Amniotic stem cell (primary cell): ENCODE measurements at regions not wholly inside any gene's neighbourhood (a gene's known extent, or its start where the extent isn't known, plus 50 kb on each side); places are given as distances from the start of the nearest gene placed in this dataset.

ENCODE experiments used
- DNase-seq: peaks from one replicate; lab custom pipeline; 2025; lab: John Stamatoyannopoulos, UW

DNA sequence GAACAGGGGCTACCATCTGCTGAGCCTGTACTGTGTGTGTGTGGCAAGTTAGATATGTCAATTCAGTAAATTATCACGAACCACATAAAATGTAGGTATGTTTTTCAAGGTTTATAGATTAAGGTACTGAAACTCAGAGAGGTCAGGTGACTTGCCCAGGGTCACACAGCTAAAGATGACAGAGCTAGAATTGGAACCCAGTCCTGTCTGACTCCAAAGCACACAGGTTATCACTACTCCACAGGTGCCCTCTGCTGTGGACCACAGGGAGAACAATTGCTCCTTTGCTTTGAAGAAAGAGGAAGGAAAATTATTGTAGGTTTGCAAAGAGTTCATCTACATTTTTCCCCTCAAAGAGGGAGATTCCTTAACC lies 229.7 kb upstream of the AGAP1 start:
- DNase-seq, result no peak

GRCh38 chr2:235264512-235264911 lies 229.3 kb upstream of the AGAP1 start:
- no peak for DNase-seq

GRCh38 chr2:235265348-235265965 lies 228.4 kb upstream of the AGAP1 start:
- DNase-seq, result no peak

DNA sequence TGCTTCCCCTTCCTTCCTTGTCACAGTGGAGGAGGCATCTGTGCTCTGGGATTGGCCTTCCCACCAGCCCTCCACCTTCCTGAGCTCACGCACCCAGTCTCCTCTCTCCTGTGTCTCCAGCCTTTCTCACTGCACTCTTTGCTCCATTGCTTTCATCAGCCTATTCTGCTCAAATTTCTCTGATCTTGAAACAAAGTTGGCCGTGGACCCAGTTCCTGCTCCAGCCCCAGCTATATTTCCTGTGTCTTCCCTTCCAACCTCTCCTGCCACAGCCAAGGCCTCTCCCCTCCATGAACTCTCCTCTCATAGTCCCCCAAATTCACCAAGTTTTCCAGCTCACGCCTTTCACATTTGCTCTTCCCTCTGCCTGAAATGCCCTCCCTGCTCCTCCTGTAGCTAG lies 226.6 kb upstream of the AGAP1 start:
- DNase-seq, result no peak

DNA sequence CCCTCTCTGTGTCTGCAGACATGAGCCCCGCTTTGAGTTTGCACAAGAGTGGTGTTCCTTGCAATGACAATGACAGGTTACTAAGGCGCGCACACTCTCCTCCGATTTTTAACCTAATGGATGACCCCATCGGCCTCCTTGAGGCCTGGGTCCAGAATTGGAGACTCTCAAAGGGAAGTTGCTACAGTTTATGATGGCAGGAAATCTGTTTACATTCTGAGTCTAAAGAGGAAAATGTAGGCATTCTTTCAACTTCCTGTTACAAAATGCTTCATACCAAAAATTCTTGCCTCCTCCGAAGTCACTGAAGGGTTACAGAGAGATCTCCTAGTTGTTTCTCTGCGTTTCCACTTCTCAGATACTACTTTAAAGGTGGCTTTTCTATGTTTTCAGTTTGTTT lies 225.3 kb upstream of the AGAP1 start:
- no peak for DNase-seq

GRCh38 chr2:235270291-235270690 lies 223.6 kb upstream of the AGAP1 start:
- no peak for DNase-seq

- DNase-seq, result no peak
Measured at GRCh38 chr2:235270956-235271355, 222.9 kb upstream of the AGAP1 start.

DNA sequence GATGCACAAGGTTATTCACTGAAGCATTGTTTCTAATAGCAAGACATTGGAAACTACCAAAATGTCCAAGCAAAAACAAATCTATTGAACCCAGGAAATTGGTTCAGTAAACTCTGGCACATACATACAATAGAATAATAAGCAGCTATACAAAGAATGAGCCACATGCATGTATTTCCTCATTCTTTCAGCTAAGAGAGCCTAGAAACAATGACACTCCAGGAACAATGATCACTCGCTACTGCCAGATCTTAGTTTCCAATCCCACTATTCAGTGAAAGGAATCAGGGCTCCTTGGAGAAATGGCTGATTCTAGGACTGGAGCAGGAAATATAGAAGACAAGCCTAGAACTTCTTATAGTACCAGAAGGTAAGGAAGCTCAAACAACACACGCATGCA lies 221.9 kb upstream of the AGAP1 start:
- no peak for DNase-seq

- DNase-seq, result no peak
Measured at GRCh38 chr2:235274023-235274422, 219.8 kb upstream of the AGAP1 start.

- no peak for DNase-seq
Measured at GRCh38 chr2:235277485-235277884, 216.4 kb upstream of the AGAP1 start.

GRCh38 chr2:235278771-235279355 lies 215.0 kb upstream of the AGAP1 start:
- no peak for DNase-seq

GRCh38 chr2:235279965-235280364 lies 213.9 kb upstream of the AGAP1 start:
- DNase-seq, result no peak

DNA sequence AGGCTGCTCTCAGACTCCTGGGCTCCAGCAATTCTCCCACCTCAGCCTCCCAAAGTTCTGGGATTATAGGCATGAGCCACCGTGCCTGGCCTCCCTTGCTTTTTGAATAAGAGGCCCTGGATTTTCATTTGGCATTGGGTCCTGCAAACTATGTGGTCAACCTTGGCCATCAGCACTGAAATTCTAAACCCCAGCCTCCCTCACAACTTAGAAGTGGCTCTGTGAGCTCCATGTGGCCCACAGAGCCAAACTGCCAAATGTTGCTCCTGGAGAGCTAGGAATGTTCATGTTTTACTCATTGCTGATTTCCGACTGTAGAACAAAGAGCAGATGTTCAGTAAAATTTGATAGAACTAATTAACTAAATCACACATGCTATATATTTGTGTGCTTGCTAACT lies 210.6 kb upstream of the AGAP1 start:
- DNase-seq, result no peak

- DNase-seq, result no peak
Measured at GRCh38 chr2:235286622-235287374, 207.0 kb upstream of the AGAP1 start.

- no peak for DNase-seq
Measured at GRCh38 chr2:235287375-235287733, 206.5 kb upstream of the AGAP1 start.

DNA sequence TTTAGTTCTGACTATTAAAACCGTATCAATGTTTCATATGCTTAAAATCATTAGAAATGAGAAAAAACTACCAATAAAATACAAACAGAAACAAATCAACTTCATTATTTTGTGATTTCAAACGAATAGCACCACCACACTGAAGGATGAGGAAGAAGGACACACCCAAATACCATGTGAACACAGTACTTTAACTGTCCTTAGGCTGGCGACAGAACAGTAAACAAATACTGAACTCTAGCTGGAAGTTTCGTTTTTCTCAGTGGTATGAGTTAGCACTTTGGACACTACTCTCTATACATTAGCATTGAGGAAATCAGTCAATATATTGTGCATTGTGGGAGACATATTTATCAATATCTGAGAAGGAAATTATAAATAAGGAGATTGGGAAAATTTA lies 202.4 kb upstream of the AGAP1 start:
- no peak for DNase-seq

GRCh38 chr2:235293061-235293460 lies 200.8 kb upstream of the AGAP1 start:
- DNase-seq, result no peak

- no peak for DNase-seq
Measured at GRCh38 chr2:235295831-235296230, 198.0 kb upstream of the AGAP1 start.

GRCh38 chr2:235300368-235301201 lies 193.3 kb upstream of the AGAP1 start:
- DNase-seq, result no peak

- no peak for DNase-seq
Measured at GRCh38 chr2:235301202-235302076, 192.4 kb upstream of the AGAP1 start.

- no peak for DNase-seq
Measured at GRCh38 chr2:235302263-235302662, 191.6 kb upstream of the AGAP1 start.
